Panc1 (cell line): ENCODE measurements at regions not wholly inside any gene's neighbourhood (a gene's known extent, or its start where the extent isn't known, plus 50 kb on each side); places are given as distances from the start of the nearest gene placed in this dataset.

Source experiments
- POLR2AphosphoS5 ChIP-seq: IDR thresholded peaks from 2 replicates; pipeline ENCODE4 v1.6.1; 2012; ENCODE audit warnings: mild to moderate bottlenecking, low read depth, low read length, moderate library complexity
- SIN3A ChIP-seq: IDR thresholded peaks from 2 replicates; pipeline ENCODE4 v1.6.1; 2012; ENCODE audit warnings: low read depth, mild to moderate bottlenecking, low read length, moderate library complexity, borderline replicate concordance; ENCODE audit not compliant: insufficient read depth
- TF ChIP-seq, protein P1 (sequence below): fragments of 450-650 bp; IDR thresholded peaks from 2 replicates; pipeline ENCODE4 v1.5.1; 2017; ENCODE audit warnings: mild to moderate bottlenecking
- TF ChIP-seq, protein P2 (sequence below), 2 experiments: IDR thresholded peaks; 2 replicates each; pipeline ENCODE4 v1.6.1; 2011 to 2012; ENCODE audit warnings: low read depth in 2 of 2, control low read depth in 1 of 2, low read length in 1 of 2, mild to moderate bottlenecking in 1 of 2, moderate library complexity in 1 of 2; ENCODE audit not compliant: insufficient read depth in 1 of 2

DNA sequence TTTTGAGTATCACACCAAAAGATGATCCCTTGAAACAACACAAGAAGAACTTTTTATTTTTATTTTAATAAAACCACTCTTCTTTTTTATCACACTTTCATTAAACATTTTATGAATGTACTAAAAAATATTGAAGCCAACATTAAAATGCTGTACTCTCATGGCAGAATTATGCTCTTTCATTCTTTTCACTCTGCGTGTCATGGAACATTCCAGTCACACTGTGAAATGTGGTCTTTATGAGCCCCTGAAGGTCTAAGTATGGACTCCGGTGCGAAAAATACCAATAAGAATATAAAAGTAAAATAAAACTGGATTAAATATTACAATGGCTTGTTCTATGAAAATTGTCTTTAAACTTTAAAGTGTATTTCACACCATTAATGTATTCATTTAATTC lies 148.4 kb downstream of the TMEM26 start:
- TF ChIP-seq, protein P1, sequence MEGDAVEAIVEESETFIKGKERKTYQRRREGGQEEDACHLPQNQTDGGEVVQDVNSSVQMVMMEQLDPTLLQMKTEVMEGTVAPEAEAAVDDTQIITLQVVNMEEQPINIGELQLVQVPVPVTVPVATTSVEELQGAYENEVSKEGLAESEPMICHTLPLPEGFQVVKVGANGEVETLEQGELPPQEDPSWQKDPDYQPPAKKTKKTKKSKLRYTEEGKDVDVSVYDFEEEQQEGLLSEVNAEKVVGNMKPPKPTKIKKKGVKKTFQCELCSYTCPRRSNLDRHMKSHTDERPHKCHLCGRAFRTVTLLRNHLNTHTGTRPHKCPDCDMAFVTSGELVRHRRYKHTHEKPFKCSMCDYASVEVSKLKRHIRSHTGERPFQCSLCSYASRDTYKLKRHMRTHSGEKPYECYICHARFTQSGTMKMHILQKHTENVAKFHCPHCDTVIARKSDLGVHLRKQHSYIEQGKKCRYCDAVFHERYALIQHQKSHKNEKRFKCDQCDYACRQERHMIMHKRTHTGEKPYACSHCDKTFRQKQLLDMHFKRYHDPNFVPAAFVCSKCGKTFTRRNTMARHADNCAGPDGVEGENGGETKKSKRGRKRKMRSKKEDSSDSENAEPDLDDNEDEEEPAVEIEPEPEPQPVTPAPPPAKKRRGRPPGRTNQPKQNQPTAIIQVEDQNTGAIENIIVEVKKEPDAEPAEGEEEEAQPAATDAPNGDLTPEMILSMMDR, result no peak
- no peak for TF ChIP-seq POLR2AphosphoS5
- TF ChIP-seq SIN3A, result no peak
- TF ChIP-seq, protein P2, sequence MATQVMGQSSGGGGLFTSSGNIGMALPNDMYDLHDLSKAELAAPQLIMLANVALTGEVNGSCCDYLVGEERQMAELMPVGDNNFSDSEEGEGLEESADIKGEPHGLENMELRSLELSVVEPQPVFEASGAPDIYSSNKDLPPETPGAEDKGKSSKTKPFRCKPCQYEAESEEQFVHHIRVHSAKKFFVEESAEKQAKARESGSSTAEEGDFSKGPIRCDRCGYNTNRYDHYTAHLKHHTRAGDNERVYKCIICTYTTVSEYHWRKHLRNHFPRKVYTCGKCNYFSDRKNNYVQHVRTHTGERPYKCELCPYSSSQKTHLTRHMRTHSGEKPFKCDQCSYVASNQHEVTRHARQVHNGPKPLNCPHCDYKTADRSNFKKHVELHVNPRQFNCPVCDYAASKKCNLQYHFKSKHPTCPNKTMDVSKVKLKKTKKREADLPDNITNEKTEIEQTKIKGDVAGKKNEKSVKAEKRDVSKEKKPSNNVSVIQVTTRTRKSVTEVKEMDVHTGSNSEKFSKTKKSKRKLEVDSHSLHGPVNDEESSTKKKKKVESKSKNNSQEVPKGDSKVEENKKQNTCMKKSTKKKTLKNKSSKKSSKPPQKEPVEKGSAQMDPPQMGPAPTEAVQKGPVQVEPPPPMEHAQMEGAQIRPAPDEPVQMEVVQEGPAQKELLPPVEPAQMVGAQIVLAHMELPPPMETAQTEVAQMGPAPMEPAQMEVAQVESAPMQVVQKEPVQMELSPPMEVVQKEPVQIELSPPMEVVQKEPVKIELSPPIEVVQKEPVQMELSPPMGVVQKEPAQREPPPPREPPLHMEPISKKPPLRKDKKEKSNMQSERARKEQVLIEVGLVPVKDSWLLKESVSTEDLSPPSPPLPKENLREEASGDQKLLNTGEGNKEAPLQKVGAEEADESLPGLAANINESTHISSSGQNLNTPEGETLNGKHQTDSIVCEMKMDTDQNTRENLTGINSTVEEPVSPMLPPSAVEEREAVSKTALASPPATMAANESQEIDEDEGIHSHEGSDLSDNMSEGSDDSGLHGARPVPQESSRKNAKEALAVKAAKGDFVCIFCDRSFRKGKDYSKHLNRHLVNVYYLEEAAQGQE (IDR thresholded peaks at IDR 0.05; ENCODE audit: insufficient read depth in 1 of 2, low read depth in 2 of 2, low read length in 1 of 2), result no peak
